IPS DF 4.7 (cell line): ENCODE measurements at regions not wholly inside any gene's neighbourhood (a gene's known extent, or its start where the extent isn't known, plus 50 kb on each side); places are given as distances from the start of the nearest gene placed in this dataset.

ENCODE experiments used
- DNase-seq: peaks from one replicate; pipeline ENCODE4 v3.0.0-alpha.2; 2013; ENCODE audit warnings: low spot score; ENCODE audit errors: extremely low read depth

- no peak for DNase-seq
Measured at GRCh38 chr16:86990451-86990850, 326.7 kb downstream of the C16orf95 start.

- DNase-seq: no peak
Measured at GRCh38 chr16:86991679-86992078, 325.5 kb downstream of the C16orf95 start.

- DNase-seq: no peak
Measured at GRCh38 chr16:86992587-86992986, 324.6 kb downstream of the C16orf95 start.

GRCh38 chr16:86993426-86994110 is 323.6 kb downstream of the C16orf95 start:
- DNase-seq: no peak

- DNase-seq: no peak
Measured at GRCh38 chr16:86994215-86994614, 323.0 kb downstream of the C16orf95 start.

GRCh38 chr16:86994651-86995171 is 322.5 kb downstream of the C16orf95 start:
- DNase-seq: no peak

- no peak for DNase-seq
Measured at GRCh38 chr16:86995456-86995855, 321.7 kb downstream of the C16orf95 start.

- no peak for DNase-seq
Measured at GRCh38 chr16:86996081-86996480, 321.1 kb downstream of the C16orf95 start.

- DNase-seq: no peak
Measured at GRCh38 chr16:86997058-86997457, 320.1 kb downstream of the C16orf95 start.

- DNase-seq: no peak
Measured at GRCh38 chr16:86998196-86999001, 318.8 kb downstream of the C16orf95 start.

GRCh38 chr16:87000001-87000400 is 317.2 kb downstream of the C16orf95 start:
- DNase-seq: no peak

- DNase-seq: no peak
Measured at GRCh38 chr16:87002717-87003413, 314.3 kb downstream of the C16orf95 start.

GRCh38 chr16:87003414-87003755 is 313.8 kb downstream of the C16orf95 start:
- DNase-seq: no peak

GRCh38 chr16:87006021-87006420 is 311.2 kb downstream of the C16orf95 start:
- no peak for DNase-seq

GRCh38 chr16:87006789-87007745 is 310.1 kb downstream of the C16orf95 start:
- no peak for DNase-seq

GRCh38 chr16:87007907-87008306 is 309.3 kb downstream of the C16orf95 start:
- DNase-seq: no peak

GRCh38 chr16:87008664-87009063 is 308.5 kb downstream of the C16orf95 start:
- DNase-seq: no peak

GRCh38 chr16:87012954-87013938 is 303.9 kb downstream of the C16orf95 start:
- no peak for DNase-seq

- no peak for DNase-seq
Measured at GRCh38 chr16:87014112-87014511, 303.1 kb downstream of the C16orf95 start.

GRCh38 chr16:87015021-87015420 is 302.2 kb downstream of the C16orf95 start:
- DNase-seq: no peak
